ENCODE measurements at regions not wholly inside any gene's neighbourhood (a gene's known extent, or its start where the extent isn't known, plus 50 kb on each side); places are given as distances from the start of the nearest gene placed in this dataset.
A peak's percentile ranks its signal among the peaks of the same experiment; 100 is the strongest.

GRCh38 chr5:161093100-161093499, 241.1 kb upstream of the ATP10B start:
- no peaks in the 10 kb centered on the region for H3K36me3 Mint-ChIP-seq
- Histone ChIP-seq H3K4me1 (ENCODE audit: insufficient read depth, low read length) (no peaks in the 10 kb centered on the region), H3K36me3 (ENCODE audit: insufficient read depth, low read length) (no peaks in the 10 kb centered on the region), H3K27ac (ENCODE audit: low read depth, low read length) (no peak overlapping the region), H3K4me3 (ENCODE audit: low read length in 2 of 2) (no peak overlapping the region), H3K9me3 (ENCODE audit: control insufficient read depth in 1 of 2, low read length in 2 of 2) (no peaks in the 10 kb centered on the region), H3K27me3 (ENCODE audit: insufficient read depth, low read length) (no peaks in the 10 kb centered on the region)
- no peaks in the 10 kb centered on the region for H3K27me3 Mint-ChIP-seq
- no peak for DNase-seq
- ChIA-PET POLR2A (ENCODE audit: partially characterized antibody) (no interaction called here), CTCF (ENCODE audit: partially characterized antibody) (no interaction called here)
- peaks cover 0 to 13% (median 0%) of the 10 kb centered on the region in 8 donors for H3K9me3 Mint-ChIP-seq
- intact Hi-C loops (cut with micrococcal nuclease): no loop called here
- no peaks in the 10 kb centered on the region for H3K4me1 Mint-ChIP-seq
- no peak overlapping the region for H3K27ac Mint-ChIP-seq
- H3K4me3 Mint-ChIP-seq: no peak overlapping the region

GRCh38 chr5:161089569-161089968, 237.6 kb upstream of the ATP10B start:
- no peaks in the 10 kb centered on the region for H3K36me3 Mint-ChIP-seq
- intact Hi-C loops (cut with micrococcal nuclease): no loop called here
- peaks cover 0 to 2% of the 10 kb centered on the region in 2 donors for H3K27me3 Mint-ChIP-seq
- Histone ChIP-seq H3K9me3 (ENCODE audit: control insufficient read depth in 1 of 2, low read length in 2 of 2) (no peaks in the 10 kb centered on the region), H3K4me1 (ENCODE audit: insufficient read depth, low read length) (no peaks in the 10 kb centered on the region), H3K4me3 (ENCODE audit: low read length in 2 of 2) (no peak overlapping the region), H3K36me3 (ENCODE audit: insufficient read depth, low read length) (no peaks in the 10 kb centered on the region), H3K27ac (ENCODE audit: low read depth, low read length) (no peak overlapping the region), H3K27me3 (ENCODE audit: insufficient read depth, low read length) (no peaks in the 10 kb centered on the region)
- ChIA-PET CTCF (ENCODE audit: partially characterized antibody) (no interaction called here), POLR2A (ENCODE audit: partially characterized antibody) (no interaction called here)
- DNase-seq: no peak
- H3K4me3 Mint-ChIP-seq: no peak overlapping the region
- no peak overlapping the region for H3K27ac Mint-ChIP-seq
- no peaks in the 10 kb centered on the region for H3K4me1 Mint-ChIP-seq
- H3K9me3 Mint-ChIP-seq: peaks cover 0 to 13% (median 0%) of the 10 kb centered on the region in 8 donors

- H3K4me3 Mint-ChIP-seq: no peak overlapping the region
- Histone ChIP-seq H3K36me3 (ENCODE audit: insufficient read depth, low read length) (no peaks in the 10 kb centered on the region), H3K27me3 (ENCODE audit: insufficient read depth, low read length) (no peaks in the 10 kb centered on the region), H3K27ac (ENCODE audit: low read depth, low read length) (no peak overlapping the region), H3K4me3 (ENCODE audit: low read length in 2 of 2) (no peak overlapping the region), H3K9me3 (ENCODE audit: control insufficient read depth in 1 of 2, low read length in 2 of 2) (no peaks in the 10 kb centered on the region), H3K4me1 (ENCODE audit: insufficient read depth, low read length) (no peaks in the 10 kb centered on the region)
- intact Hi-C loops (cut with micrococcal nuclease): no loop called here
- no peaks in the 10 kb centered on the region for H3K4me1 Mint-ChIP-seq
- ChIA-PET POLR2A (ENCODE audit: partially characterized antibody) (no interaction called here), CTCF (ENCODE audit: partially characterized antibody) (no interaction called here)
- no peak for DNase-seq
- H3K36me3 Mint-ChIP-seq: no peaks in the 10 kb centered on the region
- peaks cover 0 to 2% of the 10 kb centered on the region in 2 donors for H3K27me3 Mint-ChIP-seq
- no peak overlapping the region for H3K27ac Mint-ChIP-seq
- H3K9me3 Mint-ChIP-seq: peaks cover 0 to 3% (median 0%) of the 10 kb centered on the region in 8 donors
Measured at GRCh38 chr5:161086461-161086860, 234.4 kb upstream of the ATP10B start.

GRCh38 chr5:161085056-161085455, 233.0 kb upstream of the ATP10B start:
- ChIA-PET POLR2A (ENCODE audit: partially characterized antibody) (no interaction called here), CTCF (ENCODE audit: partially characterized antibody) (no interaction called here)

GRCh38 chr5:161084115-161084514, 232.1 kb upstream of the ATP10B start:
- POLR2A ChIA-PET (ENCODE audit: partially characterized antibody): no interaction called here
- intact Hi-C loops (cut with micrococcal nuclease): no loop called here
- Mint-ChIP-seq H3K4me3 (no peak overlapping the region), H3K36me3 (no peaks in the 10 kb centered on the region), H3K9me3 (peaks cover 0 to 3% (median 0%) of the 10 kb centered on the region in 8 donors), H3K27ac (no peak overlapping the region), H3K4me1 (no peaks in the 10 kb centered on the region), H3K27me3 (peaks cover 0 to 2% of the 10 kb centered on the region in 2 donors)
- no peaks in the 10 kb centered on the region for H3K36me3 ChIP-seq (ENCODE audit: insufficient read depth, low read length)
- no peak overlapping the region for H3K27ac ChIP-seq (ENCODE audit: low read depth, low read length)
- no peaks in the 10 kb centered on the region for H3K9me3 ChIP-seq (ENCODE audit: control insufficient read depth in 1 of 2, low read length in 2 of 2)
- no peaks in the 10 kb centered on the region for H3K27me3 ChIP-seq (ENCODE audit: insufficient read depth, low read length)
- CTCF ChIA-PET (ENCODE audit: partially characterized antibody): no interaction called here
- H3K4me3 ChIP-seq (ENCODE audit: low read length in 2 of 2): no peak overlapping the region
- no peaks in the 10 kb centered on the region for H3K4me1 ChIP-seq (ENCODE audit: insufficient read depth, low read length)
- DNase-seq: no peak

More at GRCh38 chr5:161085056-161085455, 233.0 kb upstream of the ATP10B start:
- Mint-ChIP-seq H3K27ac (no peak overlapping the region), H3K27me3 (peaks cover 0 to 2% of the 10 kb centered on the region in 2 donors), H3K36me3 (no peaks in the 10 kb centered on the region), H3K4me3 (no peak overlapping the region), H3K9me3 (peaks cover 0 to 3% (median 0%) of the 10 kb centered on the region in 8 donors), H3K4me1 (no peaks in the 10 kb centered on the region)
- Histone ChIP-seq H3K9me3 (ENCODE audit: control insufficient read depth in 1 of 2, low read length in 2 of 2) (no peaks in the 10 kb centered on the region), H3K27me3 (ENCODE audit: insufficient read depth, low read length) (no peaks in the 10 kb centered on the region), H3K4me1 (ENCODE audit: insufficient read depth, low read length) (no peaks in the 10 kb centered on the region), H3K4me3 (ENCODE audit: low read length in 2 of 2) (no peak overlapping the region), H3K27ac (ENCODE audit: low read depth, low read length) (no peak overlapping the region), H3K36me3 (ENCODE audit: insufficient read depth, low read length) (no peaks in the 10 kb centered on the region)
- no peak for DNase-seq
- intact Hi-C loops (cut with micrococcal nuclease): no loop called here

- CTCF ChIA-PET (ENCODE audit: partially characterized antibody): no interaction called here
Measured at GRCh38 chr5:161078793-161079192, 226.8 kb upstream of the ATP10B start.

GRCh38 chr5:161077936-161078545, 226.0 kb upstream of the ATP10B start:
- H3K27me3 ChIP-seq (ENCODE audit: insufficient read depth, low read length): no peaks in the 10 kb centered on the region
- no peaks in the 10 kb centered on the region for H3K4me1 Mint-ChIP-seq
- intact Hi-C loops (cut with micrococcal nuclease): no loop called here
- H3K9me3 Mint-ChIP-seq: peaks cover 0 to 6% (median 2%) of the 10 kb centered on the region in 8 donors
- H3K27ac Mint-ChIP-seq: peak overlapping the region in 1 of 7 donors; percentile 1
- no peak overlapping the region for H3K27ac ChIP-seq (ENCODE audit: low read depth, low read length)
- no peaks in the 10 kb centered on the region for H3K27me3 Mint-ChIP-seq
- POLR2A ChIA-PET (ENCODE audit: partially characterized antibody): no interaction called here
- no peaks in the 10 kb centered on the region for H3K36me3 Mint-ChIP-seq
- H3K4me3 Mint-ChIP-seq: no peak overlapping the region
- CTCF ChIA-PET (ENCODE audit: partially characterized antibody): no interaction called here
- DNase-seq: no peak
- no peaks in the 10 kb centered on the region for H3K4me1 ChIP-seq (ENCODE audit: insufficient read depth, low read length)
- no peaks in the 10 kb centered on the region for H3K9me3 ChIP-seq (ENCODE audit: control insufficient read depth in 1 of 2, low read length in 2 of 2)
- H3K4me3 ChIP-seq (ENCODE audit: low read length in 2 of 2): no peak overlapping the region
- H3K36me3 ChIP-seq (ENCODE audit: insufficient read depth, low read length): no peaks in the 10 kb centered on the region

More at GRCh38 chr5:161078793-161079192, 226.8 kb upstream of the ATP10B start:
- Mint-ChIP-seq H3K27me3 (no peaks in the 10 kb centered on the region), H3K27ac (no peak overlapping the region), H3K9me3 (peaks cover 0 to 6% (median 2%) of the 10 kb centered on the region in 8 donors), H3K4me3 (no peak overlapping the region), H3K36me3 (no peaks in the 10 kb centered on the region), H3K4me1 (no peaks in the 10 kb centered on the region)
- Histone ChIP-seq H3K9me3 (ENCODE audit: control insufficient read depth in 1 of 2, low read length in 2 of 2) (no peaks in the 10 kb centered on the region), H3K27ac (ENCODE audit: low read depth, low read length) (no peak overlapping the region), H3K27me3 (ENCODE audit: insufficient read depth, low read length) (no peaks in the 10 kb centered on the region), H3K36me3 (ENCODE audit: insufficient read depth, low read length) (no peaks in the 10 kb centered on the region), H3K4me1 (ENCODE audit: insufficient read depth, low read length) (no peaks in the 10 kb centered on the region), H3K4me3 (ENCODE audit: low read length in 2 of 2) (no peak overlapping the region)
- DNase-seq: no peak
- POLR2A ChIA-PET (ENCODE audit: partially characterized antibody): no interaction called here
- intact Hi-C loops (cut with micrococcal nuclease): no loop called here

GRCh38 chr5:161077496-161077895, 225.5 kb upstream of the ATP10B start:
- DNase-seq: no peak
- intact Hi-C loops (cut with micrococcal nuclease): no loop called here
- H3K27me3 Mint-ChIP-seq: no peaks in the 10 kb centered on the region
- no peaks in the 10 kb centered on the region for H3K4me1 Mint-ChIP-seq
- no peaks in the 10 kb centered on the region for H3K36me3 Mint-ChIP-seq
- H3K27ac Mint-ChIP-seq: no peak overlapping the region
- CTCF ChIA-PET (ENCODE audit: partially characterized antibody): no interaction called here
- H3K4me3 Mint-ChIP-seq: no peak overlapping the region
- peaks cover 0 to 6% (median 2%) of the 10 kb centered on the region in 8 donors for H3K9me3 Mint-ChIP-seq
- H3K27me3 ChIP-seq (ENCODE audit: insufficient read depth, low read length): no peaks in the 10 kb centered on the region
- no peak overlapping the region for H3K27ac ChIP-seq (ENCODE audit: low read depth, low read length)
- POLR2A ChIA-PET (ENCODE audit: partially characterized antibody): no interaction called here
- H3K9me3 ChIP-seq (ENCODE audit: control insufficient read depth in 1 of 2, low read length in 2 of 2): no peaks in the 10 kb centered on the region
- no peaks in the 10 kb centered on the region for H3K36me3 ChIP-seq (ENCODE audit: insufficient read depth, low read length)
- H3K4me1 ChIP-seq (ENCODE audit: insufficient read depth, low read length): no peaks in the 10 kb centered on the region
- H3K4me3 ChIP-seq (ENCODE audit: low read length in 2 of 2): no peak overlapping the region

Measured in CD4-positive, alpha-beta memory T cell (primary cell).